CD4-positive, alpha-beta T cell treated with Interleukin-15 for 1 hour (primary cell): ENCODE measurements at regions not wholly inside any gene's neighbourhood (a gene's known extent, or its start where the extent isn't known, plus 50 kb on each side); places are given as distances from the start of the nearest gene placed in this dataset.
"Not testable (repeated sequence)": the region's sequence is repeated elsewhere in the genome, so short reads cannot be mapped to it uniquely, and the experiment has no call there.

Experiments
- DNase-seq: peaks from one replicate; pipeline ENCODE4 v3.0.0-alpha.2; 2020

- no peak for DNase-seq
Observed at GRCh38 chr2:226573158-226573557, 226.5 kb downstream of the IRS1 start.

GRCh38 chr2:226564667-226565066 is 235.0 kb downstream of the IRS1 start:
- no peak for DNase-seq

GRCh38 chr2:226561962-226562361 is 237.7 kb downstream of the IRS1 start:
- DNase-seq = no peak

GRCh38 chr2:226560325-226560724 is 239.3 kb downstream of the IRS1 start:
- DNase-seq = no peak

GRCh38 chr2:226559536-226559935 is 240.1 kb downstream of the IRS1 start:
- no peak for DNase-seq

GRCh38 chr2:226558418-226558817 is 241.2 kb downstream of the IRS1 start:
- no peak for DNase-seq

GRCh38 chr2:226556050-226556449 is 243.6 kb downstream of the IRS1 start:
- no peak for DNase-seq

GRCh38 chr2:226554701-226555100 is 244.9 kb downstream of the IRS1 start:
- DNase-seq = no peak

- DNase-seq = no peak
Observed at GRCh38 chr2:226553333-226553732, 246.3 kb downstream of the IRS1 start.

GRCh38 chr2:226552571-226553285 is 246.9 kb downstream of the IRS1 start:
- DNase-seq = no peak

GRCh38 chr2:226551522-226552250 is 247.9 kb downstream of the IRS1 start:
- DNase-seq = no peak

GRCh38 chr2:226550801-226551200 is 248.8 kb downstream of the IRS1 start:
- no peak for DNase-seq

GRCh38 chr2:226548732-226549131 is 250.9 kb downstream of the IRS1 start:
- DNase-seq = no peak

- no peak for DNase-seq
Observed at GRCh38 chr2:226544596-226545210, 254.9 kb downstream of the IRS1 start.

- no peak for DNase-seq
Observed at GRCh38 chr2:226540204-226540994, 259.2 kb downstream of the IRS1 start.

GRCh38 chr2:226536410-226536809 is 263.2 kb downstream of the IRS1 start:
- DNase-seq = no peak

GRCh38 chr2:226532976-226533375 is 266.6 kb downstream of the IRS1 start:
- DNase-seq = not testable (repeated sequence)

GRCh38 chr2:226531061-226531810 is 268.4 kb downstream of the IRS1 start:
- DNase-seq = no peak

- DNase-seq = no peak
Observed at GRCh38 chr2:226529556-226529955, 270.1 kb downstream of the IRS1 start.

- no peak for DNase-seq
Observed at GRCh38 chr2:226526716-226527115, 272.9 kb downstream of the IRS1 start.

GRCh38 chr2:226524381-226524843 is 275.2 kb downstream of the IRS1 start:
- no peak for DNase-seq

GRCh38 chr2:226520723-226521122 is 278.9 kb downstream of the IRS1 start:
- no peak for DNase-seq
